ENCODE measurements at regions not wholly inside any gene's neighbourhood (a gene's known extent, or its start where the extent isn't known, plus 50 kb on each side); places are given as distances from the start of the nearest gene placed in this dataset.

DNA sequence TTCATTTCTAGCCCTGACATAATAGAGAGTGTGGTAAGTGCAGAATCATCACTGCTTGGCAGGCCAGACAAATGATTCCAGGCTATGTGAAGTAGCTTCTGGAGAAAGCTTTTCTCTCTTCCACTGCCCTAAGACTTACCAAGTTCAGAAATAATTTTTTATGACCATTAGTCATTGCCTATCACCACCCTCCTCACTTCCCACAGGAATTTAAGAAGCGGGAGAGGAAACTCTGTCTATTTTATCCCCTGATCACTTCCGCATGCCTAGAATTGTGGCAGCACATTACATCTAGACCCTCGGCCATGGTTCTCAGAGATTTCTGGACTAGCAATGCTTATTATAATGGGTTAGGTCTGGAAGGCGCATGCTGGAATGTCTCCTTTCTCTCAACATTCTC lies 397.8 kb upstream of the NR2F2 start:
- no peak overlapping the region for H2BK15ac ChIP-seq (replicated peaks; ENCODE audit: low read depth)
- H3K4me3 ChIP-seq (ENCODE audit: low read length): no peak overlapping the region
- H3K56ac ChIP-seq (ENCODE audit: low read length): no peak overlapping the region
- H4K8ac ChIP-seq (ENCODE audit: low read depth, low read length): no peak overlapping the region
- no peak overlapping the region for H3K4ac ChIP-seq (ENCODE audit: low read depth, low read length)
- no peaks in the 10 kb centered on the region for H3K79me1 ChIP-seq (ENCODE audit: low read length)
- no peak overlapping the region for H3K4me2 ChIP-seq (ENCODE audit: low read length)
- H2BK120ac ChIP-seq (ENCODE audit: low read depth, low read length): no peak overlapping the region
- no peak overlapping the region for H3K23ac ChIP-seq (ENCODE audit: low read length)
- DNase-seq: no peak
- no peak overlapping the region for H4K5ac ChIP-seq (ENCODE audit: low read length)
- H3K18ac ChIP-seq (ENCODE audit: low read length): no peak overlapping the region
- no peaks in the 10 kb centered on the region for H3K4me1 ChIP-seq (ENCODE audit: control insufficient read depth, low read depth, low read length)
- no peaks in the 10 kb centered on the region for H3K27me3 ChIP-seq (ENCODE audit: insufficient read depth, low read length, poor library complexity)
- WGBS (ENCODE audit: extremely low coverage, insufficient coverage, low lambda C conversion rate): no CpG with 5 or more reads among the region's 4 CpGs
- H2AK5ac ChIP-seq (ENCODE audit: low read length): no peak overlapping the region
- H2BK5ac ChIP-seq (ENCODE audit: low read length): no peak overlapping the region
- no peak overlapping the region for H3K9ac ChIP-seq (ENCODE audit: low read length)
- no peaks in the 10 kb centered on the region for H3K79me2 ChIP-seq (ENCODE audit: control insufficient read depth, insufficient read depth, low read length)
- H3K27ac ChIP-seq (ENCODE audit: low read depth, low read length): no peak overlapping the region
- no peaks in the 10 kb centered on the region for H3K36me3 ChIP-seq (ENCODE audit: control insufficient read depth, insufficient read depth, low read length)

DNA sequence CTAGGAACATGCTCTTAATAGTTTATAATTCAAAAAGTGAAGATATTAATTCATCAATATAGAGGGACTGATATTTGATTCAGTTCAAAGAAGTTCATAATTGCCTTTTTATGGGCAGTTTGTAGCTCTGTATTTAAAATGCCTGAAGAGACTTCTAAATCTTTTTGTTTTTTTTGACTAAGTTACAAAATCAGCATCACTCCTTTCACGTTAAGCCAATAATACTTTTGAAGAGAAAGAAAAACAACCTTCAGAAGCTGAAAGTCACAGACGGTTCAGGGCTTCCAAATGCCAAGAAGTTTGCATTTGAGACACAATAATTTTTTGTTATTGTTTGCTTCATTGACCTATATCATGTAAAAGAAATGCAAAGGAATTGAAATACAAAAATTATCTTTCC lies 394.6 kb upstream of the NR2F2 start:
- Histone ChIP-seq H3K79me2 (ENCODE audit: control insufficient read depth, insufficient read depth, low read length) (no peaks in the 10 kb centered on the region), H3K4me1 (ENCODE audit: control insufficient read depth, low read depth, low read length) (no peaks in the 10 kb centered on the region)

DNA sequence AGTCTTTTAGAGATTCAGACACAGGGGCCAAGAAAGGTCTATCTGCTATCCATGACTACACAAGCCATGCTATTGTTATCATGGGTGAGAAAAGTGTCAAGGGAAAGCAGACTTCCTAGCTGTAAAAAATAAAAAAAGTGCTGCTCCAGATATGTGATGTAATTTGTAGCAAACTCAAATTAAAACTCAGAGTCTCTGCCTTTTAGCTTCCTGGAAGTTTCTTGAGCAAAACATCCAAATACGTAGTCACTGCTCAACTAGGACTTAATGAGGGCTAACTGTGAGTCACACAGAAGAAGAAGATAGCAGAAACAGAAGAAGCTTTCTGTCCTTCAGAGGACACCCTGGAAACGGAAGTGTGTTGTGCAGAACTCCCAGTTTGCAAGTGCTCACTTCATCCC lies 393.4 kb upstream of the NR2F2 start:
- Histone ChIP-seq H3K4ac (ENCODE audit: low read depth, low read length) (no peak overlapping the region), H3K27me3 (ENCODE audit: insufficient read depth, low read length, poor library complexity) (no peaks in the 10 kb centered on the region), H3K36me3 (ENCODE audit: control insufficient read depth, insufficient read depth, low read length) (no peaks in the 10 kb centered on the region), H4K5ac (ENCODE audit: low read length) (no peak overlapping the region), H2BK120ac (ENCODE audit: low read depth, low read length) (no peak overlapping the region), H3K23ac (ENCODE audit: low read length) (no peak overlapping the region), H3K9ac (ENCODE audit: low read length) (no peak overlapping the region), H3K18ac (ENCODE audit: low read length) (no peak overlapping the region), H2BK15ac (replicated peaks; ENCODE audit: low read depth) (no peak overlapping the region), H3K4me1 (ENCODE audit: control insufficient read depth, low read depth, low read length) (no peaks in the 10 kb centered on the region), H3K79me1 (ENCODE audit: low read length) (no peaks in the 10 kb centered on the region), H4K8ac (ENCODE audit: low read depth, low read length) (no peak overlapping the region), H2BK5ac (ENCODE audit: low read length) (no peak overlapping the region), H3K56ac (ENCODE audit: low read length) (no peak overlapping the region), H2AK5ac (ENCODE audit: low read length) (no peak overlapping the region), H3K4me2 (ENCODE audit: low read length) (no peak overlapping the region), H3K79me2 (ENCODE audit: control insufficient read depth, insufficient read depth, low read length) (no peaks in the 10 kb centered on the region), H3K4me3 (ENCODE audit: low read length) (no peak overlapping the region), H3K27ac (ENCODE audit: low read depth, low read length) (no peak overlapping the region)
- DNase-seq: no peak
- WGBS (ENCODE audit: extremely low coverage, insufficient coverage, low lambda C conversion rate): no CpG with 5 or more reads among the region's 2 CpGs

More for the DNA sequence above, 394.6 kb upstream of the NR2F2 start:
- no peak overlapping the region for H3K56ac ChIP-seq (ENCODE audit: low read length)
- H3K79me1 ChIP-seq (ENCODE audit: low read length): no peaks in the 10 kb centered on the region
- no CpG with 5 or more reads among the region's 2 CpGs for WGBS (ENCODE audit: extremely low coverage, insufficient coverage, low lambda C conversion rate)
- H2AK5ac ChIP-seq (ENCODE audit: low read length): no peak overlapping the region
- H3K4me3 ChIP-seq (ENCODE audit: low read length): no peak overlapping the region
- H2BK5ac ChIP-seq (ENCODE audit: low read length): no peak overlapping the region
- H3K36me3 ChIP-seq (ENCODE audit: control insufficient read depth, insufficient read depth, low read length): no peaks in the 10 kb centered on the region
- H3K27me3 ChIP-seq (ENCODE audit: insufficient read depth, low read length, poor library complexity): no peaks in the 10 kb centered on the region
- no peak overlapping the region for H2BK15ac ChIP-seq (replicated peaks; ENCODE audit: low read depth)
- H3K4ac ChIP-seq (ENCODE audit: low read depth, low read length): no peak overlapping the region
- H3K4me2 ChIP-seq (ENCODE audit: low read length): no peak overlapping the region
- H3K23ac ChIP-seq (ENCODE audit: low read length): no peak overlapping the region
- H4K5ac ChIP-seq (ENCODE audit: low read length): no peak overlapping the region
- no peak overlapping the region for H3K27ac ChIP-seq (ENCODE audit: low read depth, low read length)
- no peak overlapping the region for H3K18ac ChIP-seq (ENCODE audit: low read length)
- no peak overlapping the region for H4K8ac ChIP-seq (ENCODE audit: low read depth, low read length)
- DNase-seq: no peak
- H3K9ac ChIP-seq (ENCODE audit: low read length): no peak overlapping the region
- H2BK120ac ChIP-seq (ENCODE audit: low read depth, low read length): no peak overlapping the region

DNA sequence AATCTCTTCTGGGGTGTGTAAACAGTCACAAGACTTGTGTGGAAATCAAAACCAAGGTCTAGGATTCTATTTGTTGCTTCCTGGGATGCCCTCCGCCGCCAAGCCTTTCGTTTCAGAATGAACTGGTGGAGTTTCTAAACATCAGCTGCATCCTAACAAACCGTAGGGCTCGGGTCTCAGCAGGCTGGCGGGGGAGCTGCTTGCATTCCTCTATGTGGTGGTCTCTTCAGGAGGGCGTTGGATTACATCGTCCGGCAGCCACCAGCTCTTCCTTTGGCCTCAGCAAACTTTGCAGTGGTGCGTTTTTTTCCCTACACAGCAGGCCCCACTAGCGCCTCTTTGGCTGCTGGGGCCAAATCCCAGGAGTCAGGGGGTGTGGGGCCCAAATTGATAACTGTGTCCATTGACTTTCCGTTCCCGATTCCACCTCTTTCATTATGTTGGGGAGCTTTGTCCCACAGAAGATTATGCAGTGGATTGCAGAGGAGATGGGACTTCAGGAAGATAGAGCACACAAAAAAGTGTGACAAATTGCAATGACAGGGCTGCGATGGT lies 390.0 kb upstream of the NR2F2 start:
- WGBS (ENCODE audit: extremely low coverage, insufficient coverage, low lambda C conversion rate): no CpG with 5 or more reads among the region's 14 CpGs
- H4K8ac ChIP-seq (ENCODE audit: low read depth, low read length): no peak overlapping the region
- no peaks in the 10 kb centered on the region for H3K4me1 ChIP-seq (ENCODE audit: control insufficient read depth, low read depth, low read length)
- no peaks in the 10 kb centered on the region for H3K79me1 ChIP-seq (ENCODE audit: low read length)
- H3K4ac ChIP-seq (ENCODE audit: low read depth, low read length): no peak overlapping the region
- H3K27me3 ChIP-seq (ENCODE audit: insufficient read depth, low read length, poor library complexity): no peaks in the 10 kb centered on the region
- H3K4me3 ChIP-seq (ENCODE audit: low read length): no peak overlapping the region
- H3K36me3 ChIP-seq (ENCODE audit: control insufficient read depth, insufficient read depth, low read length): no peaks in the 10 kb centered on the region
- H3K23ac ChIP-seq (ENCODE audit: low read length): no peak overlapping the region
- no peak overlapping the region for H2BK120ac ChIP-seq (ENCODE audit: low read depth, low read length)
- H3K9ac ChIP-seq (ENCODE audit: low read length): no peak overlapping the region
- no peak overlapping the region for H3K27ac ChIP-seq (ENCODE audit: low read depth, low read length)
- no peak overlapping the region for H3K4me2 ChIP-seq (ENCODE audit: low read length)
- no peak overlapping the region for H3K56ac ChIP-seq (ENCODE audit: low read length)
- DNase-seq: peak; percentile 3
- no peak overlapping the region for H4K5ac ChIP-seq (ENCODE audit: low read length)
- H2BK5ac ChIP-seq (ENCODE audit: low read length): no peak overlapping the region
- H3K18ac ChIP-seq (ENCODE audit: low read length): no peak overlapping the region
- H3K79me2 ChIP-seq (ENCODE audit: control insufficient read depth, insufficient read depth, low read length): no peaks in the 10 kb centered on the region
- no peak overlapping the region for H2AK5ac ChIP-seq (ENCODE audit: low read length)
- H2BK15ac ChIP-seq (replicated peaks; ENCODE audit: low read depth): no peak overlapping the region

DNA sequence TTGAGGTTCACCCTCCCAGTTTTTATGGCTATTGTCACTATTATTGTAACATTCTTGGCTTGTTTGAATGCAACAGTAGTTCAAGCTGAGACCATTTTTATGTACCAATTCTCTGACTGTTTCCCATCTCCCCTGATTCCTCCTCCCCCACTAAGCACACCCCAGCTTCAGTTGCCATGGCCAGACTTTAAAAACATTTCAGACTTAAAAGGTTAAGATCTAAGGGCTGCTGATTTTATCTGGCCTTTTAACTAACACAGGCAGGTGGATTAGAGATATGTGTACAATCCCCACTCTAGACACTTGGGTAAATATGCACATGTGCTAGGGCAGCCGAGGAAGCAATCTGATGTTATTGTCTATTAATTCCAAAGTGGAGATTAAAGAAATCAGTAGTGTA lies 386.3 kb upstream of the NR2F2 start:
- Histone ChIP-seq H4K8ac (ENCODE audit: low read depth, low read length) (no peak overlapping the region), H3K79me1 (ENCODE audit: low read length) (no peaks in the 10 kb centered on the region), H3K4me2 (ENCODE audit: low read length) (no peak overlapping the region), H2BK5ac (ENCODE audit: low read length) (no peak overlapping the region), H3K23ac (ENCODE audit: low read length) (no peak overlapping the region), H4K5ac (ENCODE audit: low read length) (no peak overlapping the region), H2AK5ac (ENCODE audit: low read length) (no peak overlapping the region), H3K18ac (ENCODE audit: low read length) (no peak overlapping the region), H3K9ac (ENCODE audit: low read length) (no peak overlapping the region), H3K27ac (ENCODE audit: low read depth, low read length) (no peak overlapping the region), H3K36me3 (ENCODE audit: control insufficient read depth, insufficient read depth, low read length) (no peaks in the 10 kb centered on the region), H3K4me1 (ENCODE audit: control insufficient read depth, low read depth, low read length) (no peaks in the 10 kb centered on the region), H2BK120ac (ENCODE audit: low read depth, low read length) (no peak overlapping the region), H3K27me3 (ENCODE audit: insufficient read depth, low read length, poor library complexity) (no peaks in the 10 kb centered on the region), H3K79me2 (ENCODE audit: control insufficient read depth, insufficient read depth, low read length) (no peaks in the 10 kb centered on the region), H2BK15ac (replicated peaks; ENCODE audit: low read depth) (no peak overlapping the region), H3K4me3 (ENCODE audit: low read length) (no peak overlapping the region), H3K4ac (ENCODE audit: low read depth, low read length) (no peak overlapping the region), H3K56ac (ENCODE audit: low read length) (no peak overlapping the region)
- no CpG with 5 or more reads among the region's 1 CpG for WGBS (ENCODE audit: extremely low coverage, insufficient coverage, low lambda C conversion rate)
- DNase-seq: no peak

DNA sequence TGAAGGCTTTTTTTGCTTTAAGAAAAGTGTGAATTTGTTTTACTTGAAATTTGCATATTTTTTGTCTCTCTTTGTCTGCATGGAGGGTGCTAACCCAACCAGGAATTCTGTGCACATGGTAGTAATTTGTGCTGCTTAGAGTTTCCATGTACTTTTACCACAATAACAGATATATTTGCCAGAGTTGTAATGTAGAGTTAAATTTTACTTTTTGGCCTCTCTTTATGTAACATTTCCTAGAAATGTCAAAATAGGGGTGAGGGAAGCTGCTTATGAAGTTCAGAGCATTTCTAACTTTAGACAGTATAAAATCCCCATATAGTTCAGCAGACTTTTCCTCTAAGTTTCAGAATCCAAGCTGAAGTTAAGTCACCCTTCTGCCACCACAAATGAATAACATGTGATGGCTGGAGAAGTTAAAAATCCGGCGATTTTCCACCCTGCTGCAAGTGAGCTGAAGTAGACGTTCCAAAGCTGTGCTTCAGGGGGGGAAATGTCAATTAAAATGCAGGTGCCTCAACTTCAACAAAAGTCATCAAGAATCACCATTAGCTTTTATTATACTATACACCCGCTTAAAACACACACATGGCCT lies 385.7 kb upstream of the NR2F2 start:
- H3K4me2 ChIP-seq (ENCODE audit: low read length): no peak overlapping the region
- H3K23ac ChIP-seq (ENCODE audit: low read length): no peak overlapping the region
- H3K36me3 ChIP-seq (ENCODE audit: control insufficient read depth, insufficient read depth, low read length): no peaks in the 10 kb centered on the region
- H3K27ac ChIP-seq (ENCODE audit: low read depth, low read length): no peak overlapping the region
- H3K18ac ChIP-seq (ENCODE audit: low read length): no peak overlapping the region
- DNase-seq: no peak
- no peak overlapping the region for H2BK5ac ChIP-seq (ENCODE audit: low read length)
- H3K4me3 ChIP-seq (ENCODE audit: low read length): no peak overlapping the region
- no peaks in the 10 kb centered on the region for H3K79me1 ChIP-seq (ENCODE audit: low read length)
- no peak overlapping the region for H2BK15ac ChIP-seq (replicated peaks; ENCODE audit: low read depth)
- H3K56ac ChIP-seq (ENCODE audit: low read length): no peak overlapping the region
- no peak overlapping the region for H4K8ac ChIP-seq (ENCODE audit: low read depth, low read length)
- no peak overlapping the region for H4K5ac ChIP-seq (ENCODE audit: low read length)
- no CpG with 5 or more reads among the region's 4 CpGs for WGBS (ENCODE audit: extremely low coverage, insufficient coverage, low lambda C conversion rate)
- no peak overlapping the region for H3K9ac ChIP-seq (ENCODE audit: low read length)
- no peak overlapping the region for H2BK120ac ChIP-seq (ENCODE audit: low read depth, low read length)
- no peaks in the 10 kb centered on the region for H3K27me3 ChIP-seq (ENCODE audit: insufficient read depth, low read length, poor library complexity)
- no peaks in the 10 kb centered on the region for H3K4me1 ChIP-seq (ENCODE audit: control insufficient read depth, low read depth, low read length)
- H3K79me2 ChIP-seq (ENCODE audit: control insufficient read depth, insufficient read depth, low read length): no peaks in the 10 kb centered on the region
- no peak overlapping the region for H3K4ac ChIP-seq (ENCODE audit: low read depth, low read length)
- no peak overlapping the region for H2AK5ac ChIP-seq (ENCODE audit: low read length)
